ENCODE measurements at regions not wholly inside any gene's neighbourhood (a gene's known extent, or its start where the extent isn't known, plus 50 kb on each side); places are given as distances from the start of the nearest gene placed in this dataset.

GRCh38 chr5:56320686-56321085 lies 87.6 kb upstream of the ANKRD55 start:
- H3K27me3 ChIP-seq = no peaks in the 10 kb centered on the region
- no peak overlapping the region for H3K27ac ChIP-seq
- no peak for TF ChIP-seq CTCF (IDR thresholded peaks at IDR 0.05)
- DNase-seq (ENCODE audit: low spot score) = no peak
- no peaks in the 10 kb centered on the region for H3K9me3 ChIP-seq
- H3K36me3 ChIP-seq = no peaks in the 10 kb centered on the region
- peaks cover 0 to 10% of the 10 kb centered on the region in 2 donors for H3K4me1 ChIP-seq
- H3K4me3 ChIP-seq = no peak overlapping the region

DNA sequence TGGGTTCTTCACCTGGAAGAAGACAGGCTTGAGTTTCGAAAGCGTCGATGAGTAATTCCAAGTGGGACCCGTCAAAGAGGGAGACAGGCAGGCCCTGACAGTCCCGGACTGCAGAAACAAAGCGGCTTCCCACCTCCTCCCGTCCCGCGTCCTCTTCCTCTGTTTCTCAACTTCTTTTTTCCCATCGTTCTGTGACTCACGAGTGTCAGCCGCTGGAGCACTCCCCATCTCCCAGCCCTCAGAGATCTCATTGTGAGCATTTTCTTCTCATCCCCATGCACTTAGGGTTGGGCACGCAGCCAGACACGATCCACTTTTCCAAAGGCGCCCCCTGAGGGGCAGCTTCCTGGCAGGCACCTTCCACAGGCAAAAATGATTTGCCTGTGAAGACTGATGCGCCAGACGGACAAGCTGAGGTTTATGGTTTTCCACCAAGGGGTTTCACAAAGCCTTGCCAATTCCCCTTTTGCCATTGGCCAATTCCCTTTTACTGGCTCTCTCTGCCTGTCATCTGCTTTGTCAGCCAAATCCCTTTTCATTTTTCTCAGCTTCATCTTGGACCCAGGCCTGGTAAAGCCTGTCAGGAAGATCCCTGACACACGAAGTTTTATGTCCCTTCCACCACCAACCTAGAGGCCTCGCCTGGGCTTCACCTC lies 86.5 kb upstream of the ANKRD55 start:
- peak overlapping the region; percentile 30 to 41 for H3K27ac ChIP-seq
- no peak for TF ChIP-seq CTCF (IDR thresholded peaks at IDR 0.05)
- peak; percentile 75 for DNase-seq (ENCODE audit: low spot score)
- H3K36me3 ChIP-seq = no peaks in the 10 kb centered on the region
- H3K9me3 ChIP-seq = no peaks in the 10 kb centered on the region
- H3K27me3 ChIP-seq = no peaks in the 10 kb centered on the region
- peaks cover 0 to 10% of the 10 kb centered on the region in 2 donors for H3K4me1 ChIP-seq
- no peak overlapping the region for H3K4me3 ChIP-seq

DNA sequence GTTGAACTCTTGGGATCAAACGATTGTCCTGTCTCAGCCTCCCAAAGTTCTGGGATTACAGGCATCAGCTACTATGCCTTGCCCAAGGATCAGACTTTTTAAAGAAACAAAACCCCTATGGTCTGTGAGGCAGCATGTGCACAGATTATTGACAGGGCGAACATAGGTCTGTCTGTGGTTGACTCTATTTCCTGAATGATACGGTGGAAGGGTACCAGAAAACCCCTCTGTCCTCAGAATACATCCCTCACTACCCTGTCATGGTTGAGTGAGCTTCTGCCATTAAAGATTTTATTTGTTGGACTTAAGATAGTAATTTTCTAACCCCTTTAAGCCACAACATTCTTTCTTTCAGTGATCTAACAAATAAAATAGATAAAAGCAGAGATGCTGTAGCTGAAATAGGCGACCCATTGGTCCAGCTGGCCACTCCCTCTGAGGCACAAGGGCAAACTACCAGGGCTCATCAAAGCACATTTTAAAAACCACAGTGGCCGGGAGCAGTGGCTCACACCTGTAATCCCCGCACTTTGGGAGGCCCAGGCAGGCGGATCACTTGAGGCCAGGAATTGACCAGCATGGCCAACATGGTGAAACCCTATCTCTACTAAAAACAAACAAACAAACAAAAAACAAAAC lies 84.9 kb upstream of the ANKRD55 start:
- no peaks in the 10 kb centered on the region for H3K27me3 ChIP-seq
- no peak for DNase-seq (ENCODE audit: low spot score)
- H3K4me1 ChIP-seq = peaks cover 0 to 10% of the 10 kb centered on the region in 2 donors
- H3K27ac ChIP-seq = no peak overlapping the region
- H3K9me3 ChIP-seq = no peaks in the 10 kb centered on the region
- no peak for TF ChIP-seq CTCF (IDR thresholded peaks at IDR 0.05)
- no peak overlapping the region for H3K4me3 ChIP-seq
- no peaks in the 10 kb centered on the region for H3K36me3 ChIP-seq

DNA sequence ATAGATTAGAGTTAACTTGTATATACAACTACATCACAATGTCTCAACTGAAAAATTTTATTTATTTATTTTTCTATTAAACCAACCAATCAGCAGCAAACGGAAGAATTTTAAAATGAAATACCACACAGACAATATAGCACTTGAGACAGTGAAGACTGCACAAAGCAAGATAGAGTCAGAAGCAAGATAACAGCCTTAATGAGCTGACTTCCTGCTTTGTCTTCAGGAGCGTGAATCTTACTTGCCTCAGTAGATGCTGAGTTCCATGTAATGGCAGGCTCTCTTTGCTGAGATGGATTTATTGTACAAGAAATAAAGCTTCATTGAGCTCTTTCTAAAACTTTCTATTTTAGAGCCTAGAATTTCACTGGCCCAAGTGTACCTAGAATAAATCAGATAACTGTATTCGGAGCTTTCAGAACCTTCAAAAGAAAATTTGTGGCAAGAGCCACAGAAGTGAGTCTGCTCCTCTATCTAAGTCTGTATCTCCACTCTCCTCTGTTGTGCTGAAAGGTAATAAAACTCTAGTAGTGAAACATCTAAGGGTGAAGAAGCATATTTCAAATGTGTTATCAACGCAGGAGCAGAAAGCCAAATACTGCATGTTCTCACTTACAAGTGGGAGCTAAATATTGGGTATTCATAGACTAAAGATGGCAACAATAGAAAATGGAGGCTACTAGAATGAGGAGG lies 83.3 kb upstream of the ANKRD55 start:
- Histone ChIP-seq H3K9me3 (no peaks in the 10 kb centered on the region), H3K4me1 (peaks cover 0 to 10% of the 10 kb centered on the region in 2 donors), H3K4me3 (no peak overlapping the region), H3K27ac (no peak overlapping the region), H3K27me3 (no peaks in the 10 kb centered on the region), H3K36me3 (no peaks in the 10 kb centered on the region)
- no peak for TF ChIP-seq CTCF (IDR thresholded peaks at IDR 0.05)
- DNase-seq (ENCODE audit: low spot score) = no peak

- TF ChIP-seq CTCF (IDR thresholded peaks at IDR 0.05) = peak in 1 of 2 donors; percentile 44
- no peak overlapping the region for H3K27ac ChIP-seq
- DNase-seq (ENCODE audit: low spot score) = no peak
- peaks cover 0 to 20% of the 10 kb centered on the region in 2 donors for H3K4me1 ChIP-seq
- no peaks in the 10 kb centered on the region for H3K9me3 ChIP-seq
- H3K4me3 ChIP-seq = no peak overlapping the region
- H3K36me3 ChIP-seq = no peaks in the 10 kb centered on the region
- H3K27me3 ChIP-seq = no peaks in the 10 kb centered on the region
These were observed 81.4 kb upstream of the ANKRD55 start for GRCh38 chr5:56314529-56314928.

All from right atrium auricular region (tissue), 2 donors.